NOMO-1 treated with dmso at 0.1 percent for 144 hours (cell line): ENCODE measurements at regions not wholly inside any gene's neighbourhood (a gene's known extent, or its start where the extent isn't known, plus 50 kb on each side); places are given as distances from the start of the nearest gene placed in this dataset.
"Not testable (repeated sequence)": the region's sequence is repeated elsewhere in the genome, so short reads cannot be mapped to it uniquely, and the experiment has no call there.

Experiments
- DNase-seq: peaks from one replicate; lab custom pipeline; 2025; ENCODE audit not compliant: unreplicated experiment; lab: John Stamatoyannopoulos, UW

GRCh38 chr7:85376589-85376988 lies 189.7 kb upstream of the SEMA3D start:
- DNase-seq = no peak

GRCh38 chr7:85356916-85357315 lies 170.1 kb upstream of the SEMA3D start:
- DNase-seq = no peak

GRCh38 chr7:85343484-85343883 lies 156.6 kb upstream of the SEMA3D start:
- no peak for DNase-seq

- DNase-seq = no peak
These were observed 155.9 kb upstream of the SEMA3D start for GRCh38 chr7:85342781-85343180.

GRCh38 chr7:85341973-85342372 lies 155.1 kb upstream of the SEMA3D start:
- no peak for DNase-seq

GRCh38 chr7:85341121-85341520 lies 154.3 kb upstream of the SEMA3D start:
- no peak for DNase-seq

GRCh38 chr7:85336086-85336485 lies 149.2 kb upstream of the SEMA3D start:
- no peak for DNase-seq

- DNase-seq = not testable (repeated sequence)
These were observed 148.3 kb upstream of the SEMA3D start for GRCh38 chr7:85335113-85335512.

GRCh38 chr7:85328456-85328998 lies 141.7 kb upstream of the SEMA3D start:
- no peak for DNase-seq

- DNase-seq = no peak
These were observed 137.4 kb upstream of the SEMA3D start for GRCh38 chr7:85324145-85324799.

GRCh38 chr7:85322252-85322651 lies 135.4 kb upstream of the SEMA3D start:
- DNase-seq = no peak

- DNase-seq = no peak
These were observed 134.0 kb upstream of the SEMA3D start for GRCh38 chr7:85320699-85321476.

GRCh38 chr7:85316489-85316888 lies 129.6 kb upstream of the SEMA3D start:
- DNase-seq = no peak

- no peak for DNase-seq
These were observed 123.4 kb upstream of the SEMA3D start for GRCh38 chr7:85310301-85310700.

GRCh38 chr7:85306115-85306514 lies 119.3 kb upstream of the SEMA3D start:
- no peak for DNase-seq

- DNase-seq = no peak
These were observed 107.3 kb upstream of the SEMA3D start for GRCh38 chr7:85294176-85294575.

GRCh38 chr7:85292908-85293576 lies 106.2 kb upstream of the SEMA3D start:
- DNase-seq = no peak

GRCh38 chr7:85290269-85290668 lies 103.4 kb upstream of the SEMA3D start:
- DNase-seq = peak; percentile 44

- DNase-seq = no peak
These were observed 102.4 kb upstream of the SEMA3D start for GRCh38 chr7:85289279-85289678.

- DNase-seq = no peak
These were observed 100.4 kb upstream of the SEMA3D start for GRCh38 chr7:85287106-85287825.

GRCh38 chr7:85286446-85286845 lies 99.6 kb upstream of the SEMA3D start:
- no peak for DNase-seq
